Astrocyte of the spinal cord (primary cell): ENCODE measurements at regions not wholly inside any gene's neighbourhood (a gene's known extent, or its start where the extent isn't known, plus 50 kb on each side); places are given as distances from the start of the nearest gene placed in this dataset.

ENCODE experiments used
- DNase-seq: peaks from one replicate; pipeline ENCODE4 v3.0.0; 2011; ENCODE audit warnings: low read depth, low spot score
- H3K4me3 ChIP-seq: 2 replicates; pipeline ENCODE4 v1.5.1; 2011; ENCODE audit warnings: low read depth, mild to moderate bottlenecking, low read length, moderate library complexity
- in situ Hi-C: cut with HindIII; loops from 2 replicates; pipeline ENCODE4 v1.10.0; 2017; ENCODE audit warnings: low sequenced_read_pairs
- TF ChIP-seq, protein P1 (sequence below): IDR thresholded peaks from 2 replicates; pipeline ENCODE4 v1.5.1; 2012; ENCODE audit warnings: low read depth, mild to moderate bottlenecking, low read length, inconsistent platforms

DNA sequence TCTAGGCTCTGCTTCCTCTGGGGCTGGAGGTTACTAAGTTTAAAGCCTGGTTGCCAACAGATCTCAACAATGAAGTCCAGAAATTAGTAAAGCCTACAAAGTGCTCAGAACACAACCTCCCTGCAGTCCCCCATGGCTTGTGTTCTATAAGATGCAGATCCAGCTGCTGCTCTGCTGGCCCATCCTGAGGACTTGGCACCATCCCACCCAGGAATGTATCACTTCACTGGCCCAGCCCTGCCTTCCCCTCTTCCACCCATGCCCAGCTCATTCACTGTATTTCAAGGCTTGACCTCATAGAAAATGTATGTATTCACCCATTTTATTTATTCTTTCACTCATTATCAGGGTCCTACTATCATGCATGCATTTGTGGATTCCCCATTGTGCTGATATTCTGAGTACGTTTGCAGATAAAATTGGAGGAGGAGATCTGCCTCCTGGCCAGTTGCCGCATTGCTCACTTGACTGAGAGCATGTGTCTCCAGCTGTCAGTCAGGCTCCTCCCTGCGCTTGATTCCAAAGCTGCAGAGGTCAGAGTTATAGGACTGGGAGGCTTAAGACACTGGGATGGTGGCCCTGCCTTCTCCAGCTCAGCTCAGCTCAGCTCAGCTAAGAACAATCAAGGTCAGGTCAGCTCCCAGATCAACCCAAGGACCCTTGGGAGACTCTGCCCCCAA, 104.8 kb downstream of the MAFB start:
- TF ChIP-seq, protein P1, sequence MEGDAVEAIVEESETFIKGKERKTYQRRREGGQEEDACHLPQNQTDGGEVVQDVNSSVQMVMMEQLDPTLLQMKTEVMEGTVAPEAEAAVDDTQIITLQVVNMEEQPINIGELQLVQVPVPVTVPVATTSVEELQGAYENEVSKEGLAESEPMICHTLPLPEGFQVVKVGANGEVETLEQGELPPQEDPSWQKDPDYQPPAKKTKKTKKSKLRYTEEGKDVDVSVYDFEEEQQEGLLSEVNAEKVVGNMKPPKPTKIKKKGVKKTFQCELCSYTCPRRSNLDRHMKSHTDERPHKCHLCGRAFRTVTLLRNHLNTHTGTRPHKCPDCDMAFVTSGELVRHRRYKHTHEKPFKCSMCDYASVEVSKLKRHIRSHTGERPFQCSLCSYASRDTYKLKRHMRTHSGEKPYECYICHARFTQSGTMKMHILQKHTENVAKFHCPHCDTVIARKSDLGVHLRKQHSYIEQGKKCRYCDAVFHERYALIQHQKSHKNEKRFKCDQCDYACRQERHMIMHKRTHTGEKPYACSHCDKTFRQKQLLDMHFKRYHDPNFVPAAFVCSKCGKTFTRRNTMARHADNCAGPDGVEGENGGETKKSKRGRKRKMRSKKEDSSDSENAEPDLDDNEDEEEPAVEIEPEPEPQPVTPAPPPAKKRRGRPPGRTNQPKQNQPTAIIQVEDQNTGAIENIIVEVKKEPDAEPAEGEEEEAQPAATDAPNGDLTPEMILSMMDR, result no peak
- in situ Hi-C loops, result no loop called here
- H3K4me3 ChIP-seq, result no peak overlapping the region
- DNase-seq, result no peak

DNA sequence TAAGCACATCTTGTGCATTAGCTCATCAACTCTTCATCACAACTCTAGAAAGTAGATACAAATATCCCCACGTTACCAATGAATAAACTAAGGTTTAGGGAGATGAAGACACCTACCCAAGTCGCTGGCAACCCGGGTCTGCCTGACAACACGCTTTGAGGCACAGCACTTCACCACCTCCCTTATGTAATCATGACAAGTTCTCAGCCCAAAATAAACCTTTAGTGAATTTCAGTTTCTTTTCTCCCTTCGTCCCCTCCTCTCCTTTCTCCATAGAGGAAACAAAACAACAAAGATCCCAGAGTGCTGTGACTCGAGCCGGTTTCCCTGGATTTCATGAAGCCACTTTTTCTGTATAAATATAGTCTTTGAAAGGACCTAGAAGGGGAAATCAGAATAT, 105.4 kb downstream of the MAFB start:
- no peak overlapping the region for H3K4me3 ChIP-seq
- DNase-seq, result no peak
- in situ Hi-C loops, result no loop called here
- TF ChIP-seq, protein P1, result no peak

DNA sequence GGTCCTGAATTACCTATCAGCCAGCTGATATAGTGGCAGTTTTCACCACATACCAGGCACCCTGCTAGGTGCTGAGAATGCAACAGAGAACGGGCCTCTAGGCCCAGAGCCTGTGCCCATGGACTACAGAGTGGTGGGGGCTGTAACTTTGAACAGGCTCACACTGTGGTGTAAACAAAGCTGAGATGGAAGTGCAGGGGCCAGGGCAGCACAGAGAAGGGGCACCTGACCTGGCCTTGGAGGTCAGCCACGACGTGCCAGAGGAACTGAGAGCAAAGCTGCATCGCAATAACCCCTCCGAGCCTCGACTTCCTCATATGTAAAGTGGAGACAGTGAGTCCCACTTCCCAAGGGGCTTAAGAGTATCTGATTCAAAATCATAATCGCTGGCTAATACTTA, 105.8 kb downstream of the MAFB start:
- TF ChIP-seq, protein P1, result no peak
- no peak for DNase-seq
- in situ Hi-C loops, result no loop called here
- no peak overlapping the region for H3K4me3 ChIP-seq

- DNase-seq, result no peak
- H3K4me3 ChIP-seq, result no peak overlapping the region
- in situ Hi-C loops, result no loop called here
- TF ChIP-seq, protein P1, result no peak
These were observed 106.5 kb downstream of the MAFB start for GRCh38 chr20:40582531-40582930.

DNA sequence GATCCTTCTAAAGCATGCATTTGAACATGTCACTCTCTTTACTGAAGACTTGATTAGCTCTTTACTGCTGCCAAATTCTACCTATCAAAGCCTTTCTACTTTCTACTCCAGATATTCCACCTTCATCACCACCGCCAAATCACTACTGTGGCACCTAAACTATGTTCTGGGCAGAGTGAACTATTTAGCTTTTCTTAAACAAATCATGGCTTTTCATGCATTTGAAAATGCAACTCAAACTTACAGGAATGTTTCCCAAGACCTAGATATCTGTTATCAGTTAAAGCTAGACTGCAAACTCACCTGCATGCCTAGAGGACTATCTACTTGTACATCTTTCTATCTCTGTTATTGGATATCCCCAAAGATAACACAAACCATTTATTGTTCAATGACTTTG, 109.3 kb downstream of the MAFB start:
- in situ Hi-C loops, result no loop called here
- TF ChIP-seq, protein P1, result no peak
- no peak for DNase-seq
- H3K4me3 ChIP-seq, result no peak overlapping the region

DNA sequence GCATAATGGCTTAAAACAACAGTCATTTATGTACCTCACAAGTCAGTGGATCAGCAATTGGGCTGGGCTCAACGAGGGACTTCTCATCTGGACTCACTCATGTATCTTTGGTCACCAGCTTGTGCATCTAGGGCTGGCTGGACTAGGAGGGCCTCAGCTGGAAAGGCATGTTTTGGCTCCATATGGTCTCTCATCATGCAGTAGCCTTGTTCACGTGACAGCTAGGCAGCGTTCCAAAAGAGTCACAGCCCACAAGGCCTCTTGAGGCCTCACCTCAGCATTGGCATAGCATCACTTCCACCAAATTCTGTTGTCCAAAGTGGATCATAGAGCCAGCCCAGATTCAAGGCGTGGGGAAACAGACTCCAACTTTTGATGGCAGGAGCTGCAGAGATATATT, 110.1 kb downstream of the MAFB start:
- DNase-seq, result no peak
- H3K4me3 ChIP-seq, result no peak overlapping the region
- in situ Hi-C loops, result no loop called here
- TF ChIP-seq, protein P1, result no peak

GRCh38 chr20:40575851-40576250, 113.2 kb downstream of the MAFB start:
- DNase-seq, result no peak
- TF ChIP-seq, protein P1, result no peak
- in situ Hi-C loops, result no loop called here
- H3K4me3 ChIP-seq, result no peak overlapping the region
